HCT116 (cell line): ENCODE measurements at regions not wholly inside any gene's neighbourhood (a gene's known extent, or its start where the extent isn't known, plus 50 kb on each side); places are given as distances from the start of the nearest gene placed in this dataset.

Experiments used
- ATAC-seq: fragments of 200-7000 bp; cut with Tn5 transposase; 2 replicates; pipeline ENCODE4 v1.9.1; 2020; ENCODE audit warnings: mild to moderate bottlenecking, moderate library complexity
- BruUV-seq: library from RNA; stranded (reverse); fragments of 400-500 nt; replicated peaks from 2 replicates; lab custom pipeline; 2021; lab: Mats Ljungman, UMichigan
- CTCF ChIA-PET: fragments of 300-600 bp; sonication (Branson Sonifier 250); formaldehyde crosslinking; loops from one replicate; lab custom pipeline; 2021; ENCODE audit warnings: antibody characterized with exemption; lab: Charles Lee
- POLR2A ChIA-PET: fragments of 300-600, 350-600 bp; sonication (Branson Sonifier 250); formaldehyde crosslinking; loops from one replicate; lab custom pipeline; 2021; ENCODE audit warnings: antibody characterized with exemption; lab: Charles Lee
- RAD21 ChIA-PET, 2 experiments: fragments of 300-600 bp; sonication (Branson Sonifier 250); formaldehyde crosslinking; loops; one replicate each; lab custom pipeline; 2023; ENCODE audit warnings: low total read pairs in 2 of 2; ENCODE audit not compliant: uncharacterized antibody in 2 of 2, unreplicated experiment in 2 of 2, low non-redundant PET in 1 of 2; lab: Charles Lee
- DNase-seq: peaks from one replicate; pipeline ENCODE4 v3.0.0-alpha.2; 2010; ENCODE audit warnings: low read depth, low spot score
- H2AFZ ChIP-seq: fragments of 200-600 bp; shearing (Covaris generic), sonication (generic); 2 replicates; pipeline ENCODE4 v1.6.1; 2017; ENCODE audit warnings: low read depth, mixed run types, mixed read lengths, antibody characterized with exemption, low read length; ENCODE audit not compliant: poor library complexity, severe bottlenecking
- H3K27ac ChIP-seq: 2 replicates; pipeline ENCODE4 v1.5.1; 2012; ENCODE audit warnings: low read depth, low read length
- H3K27me3 ChIP-seq: fragments of 200-600 bp; sonication (generic); 2 replicates; pipeline ENCODE4 v1.6.1; 2016; ENCODE audit warnings: mixed run types, low read length, mixed read lengths; ENCODE audit not compliant: insufficient read depth
- H3K36me3 ChIP-seq, 2 experiments: fragments of 200-500 bp in 1 of 2; fragments of 200-600 bp in 1 of 2; sonication (Bioruptor generic) in 1 of 2; sonication (generic) in 1 of 2; 2 replicates each; pipeline versions ENCODE4 v1.5.1 to v1.6.1; 2014 to 2016; ENCODE audit warnings: low read length in 2 of 2, inconsistent platforms in 1 of 2, mixed read lengths in 1 of 2, mixed run types in 1 of 2; ENCODE audit not compliant: insufficient read depth in 2 of 2, control insufficient read depth in 1 of 2
- H3K4me1 ChIP-seq, 2 experiments: fragments of 200-600 bp in 1 of 2; sonication (generic) in 1 of 2; 2 replicates each; pipeline versions ENCODE4 v1.5.1 to v1.6.1; 2012 to 2017; ENCODE audit warnings: low read length in 2 of 2, inconsistent platforms in 1 of 2, mild to moderate bottlenecking in 1 of 2, mixed read lengths in 1 of 2, mixed run types in 1 of 2, moderate library complexity in 1 of 2; ENCODE audit not compliant: insufficient read depth in 2 of 2, control insufficient read depth in 1 of 2
- H3K4me2 ChIP-seq: fragments of 200-600 bp; sonication (generic); 2 replicates; pipeline ENCODE4 v1.6.1; 2017; ENCODE audit warnings: mixed run types, low read length, mixed read lengths
- H3K4me3 ChIP-seq, 2 experiments: fragments of 200-600 bp in 1 of 2; sonication (generic) in 1 of 2; replicated peaks in 1 of 2; 2 replicates each; pipeline ENCODE4 v1.5.1; 2011 to 2016; ENCODE audit warnings: low read length in 2 of 2, control low read depth in 1 of 2, low read depth in 1 of 2, mild to moderate bottlenecking in 1 of 2, mixed read lengths in 1 of 2, mixed run types in 1 of 2
- H3K79me2 ChIP-seq: fragments of 200-600 bp; sonication (generic); 2 replicates; pipeline ENCODE4 v1.6.1; 2017; ENCODE audit warnings: mild to moderate bottlenecking, mixed run types, low read length, moderate library complexity, mixed read lengths; ENCODE audit not compliant: insufficient read depth
- H3K9ac ChIP-seq: fragments of 200-600 bp; sonication (generic); 2 replicates; pipeline ENCODE4 v1.6.1; 2016; ENCODE audit warnings: low read length, mixed read lengths
- H3K9me2 ChIP-seq: fragments of 200-600 bp; sonication (generic), shearing (Covaris generic); 2 replicates; pipeline ENCODE4 v1.6.1; 2017; ENCODE audit warnings: mixed run types, mild to moderate bottlenecking, moderate library complexity; ENCODE audit not compliant: insufficient read depth
- H3K9me3 ChIP-seq, 2 experiments: fragments of 200-500 bp in 1 of 2; fragments of 200-600 bp in 1 of 2; sonication (Bioruptor generic) in 1 of 2; sonication (generic) in 1 of 2; 2 replicates each; pipeline ENCODE4 v1.6.1; 2014 to 2017; ENCODE audit warnings: low read length in 2 of 2, mixed read lengths in 2 of 2, inconsistent platforms in 1 of 2, low read depth in 1 of 2, mild to moderate bottlenecking in 1 of 2, mixed run types in 1 of 2, moderate library complexity in 1 of 2; ENCODE audit not compliant: control insufficient read depth in 1 of 2, insufficient read depth in 1 of 2
- H4K20me1 ChIP-seq: fragments of 200-600 bp; sonication (generic), shearing (Covaris generic); 2 replicates; pipeline ENCODE4 v1.6.1; 2017; ENCODE audit warnings: mixed run types, mild to moderate bottlenecking, moderate library complexity; ENCODE audit not compliant: insufficient read depth
- CBX3 ChIP-seq: IDR thresholded peaks from 2 replicates; pipeline ENCODE4 v1.6.1; 2012; ENCODE audit warnings: low read depth
- CEBPB ChIP-seq: IDR thresholded peaks from 2 replicates; pipeline ENCODE4 v1.6.1; 2012; ENCODE audit warnings: low read depth
- ELF1 ChIP-seq: IDR thresholded peaks from 2 replicates; pipeline ENCODE4 v1.6.1; 2012; ENCODE audit warnings: low read depth, borderline replicate concordance
- EZH2 ChIP-seq: fragments of 200-600 bp; sonication (generic); IDR thresholded peaks from 2 replicates; pipeline ENCODE4 v1.6.1; 2017; ENCODE audit warnings: antibody characterized with exemption, mixed run types
- EZH2phosphoT487 ChIP-seq: fragments of 200-600 bp; IDR thresholded peaks from 2 replicates; pipeline ENCODE4 v1.6.1; 2018; ENCODE audit warnings: antibody characterized with exemption, borderline replicate concordance
- JUND ChIP-seq: IDR thresholded peaks from 2 replicates; pipeline ENCODE4 v1.6.1; 2012
- POLR2A ChIP-seq: IDR thresholded peaks from 2 replicates; pipeline ENCODE4 v1.7.0; 2011; ENCODE audit warnings: borderline replicate concordance; ENCODE audit not compliant: insufficient read depth, insufficient read length; ENCODE audit errors: extremely low read depth
- POLR2AphosphoS5 ChIP-seq: IDR thresholded peaks from 2 replicates; pipeline ENCODE4 v1.6.1; 2011; ENCODE audit warnings: mild to moderate bottlenecking, low read depth, low read length, moderate library complexity
- RAD21 ChIP-seq: IDR thresholded peaks from 2 replicates; pipeline ENCODE4 v1.6.1; 2012; ENCODE audit warnings: low read depth, mild to moderate bottlenecking
- SIN3A ChIP-seq: IDR thresholded peaks from 2 replicates; pipeline ENCODE4 v1.6.1; 2012; ENCODE audit warnings: low read depth
- SP1 ChIP-seq: IDR thresholded peaks from 2 replicates; pipeline ENCODE4 v1.6.1; 2012; ENCODE audit warnings: low read depth
- SRF ChIP-seq: IDR thresholded peaks from 2 replicates; pipeline ENCODE4 v1.6.1; 2012; ENCODE audit warnings: low read depth
- TCF7L2 ChIP-seq: IDR thresholded peaks from 2 replicates; pipeline ENCODE4 v1.7.0; 2011; ENCODE audit warnings: borderline replicate concordance, inconsistent platforms; ENCODE audit not compliant: insufficient read depth, insufficient read length; ENCODE audit errors: extremely low read depth
- YY1 ChIP-seq: IDR thresholded peaks from 2 replicates; pipeline ENCODE4 v1.6.1; 2011; ENCODE audit warnings: low read length, low read depth, moderate library complexity, mild to moderate bottlenecking; ENCODE audit not compliant: insufficient replicate concordance; ENCODE audit errors: extremely low read depth
- ZNF274 ChIP-seq: fragments of 200-500 bp; sonication (Bioruptor generic); IDR thresholded peaks from 2 replicates; pipeline ENCODE4 v1.6.1; 2014; ENCODE audit warnings: mild to moderate bottlenecking, low read depth, low read length, inconsistent platforms
- intact Hi-C: fragments of 100-400 bp; cut with micrococcal nuclease; formaldehyde crosslinking; loops from 2 replicates; pipeline ENCODE4 v1.10.0; 2022
- TF ChIP-seq, protein P1 (sequence below): IDR thresholded peaks from 2 replicates; pipeline ENCODE4 v1.6.1; 2012
- TF ChIP-seq, protein P2 (sequence below): IDR thresholded peaks from 2 replicates; pipeline ENCODE4 v1.6.1; 2012
- TF ChIP-seq, protein P3 (sequence below): IDR thresholded peaks from 2 replicates; pipeline ENCODE4 v1.6.1; 2011; ENCODE audit warnings: mild to moderate bottlenecking, low read length, moderate library complexity; ENCODE audit not compliant: insufficient replicate concordance; ENCODE audit errors: extremely low read depth
- TF ChIP-seq, protein P4 (sequence below), 3 experiments: fragments of 200-600 bp in 1 of 3; sonication (generic) in 1 of 3; IDR thresholded peaks in 2 of 3; conservative IDR thresholded peaks in 1 of 3; 2 replicates each; pipeline ENCODE4 v1.5.1; 2012 to 2017; ENCODE audit warnings: low read depth in 2 of 3, low read length in 2 of 3, antibody characterized with exemption in 1 of 3, borderline replicate concordance in 1 of 3, control low read depth in 1 of 3, mild to moderate bottlenecking in 1 of 3, mixed read lengths in 1 of 3, mixed run types in 1 of 3, moderate library complexity in 1 of 3; ENCODE audit not compliant: insufficient read depth in 1 of 3

DNA sequence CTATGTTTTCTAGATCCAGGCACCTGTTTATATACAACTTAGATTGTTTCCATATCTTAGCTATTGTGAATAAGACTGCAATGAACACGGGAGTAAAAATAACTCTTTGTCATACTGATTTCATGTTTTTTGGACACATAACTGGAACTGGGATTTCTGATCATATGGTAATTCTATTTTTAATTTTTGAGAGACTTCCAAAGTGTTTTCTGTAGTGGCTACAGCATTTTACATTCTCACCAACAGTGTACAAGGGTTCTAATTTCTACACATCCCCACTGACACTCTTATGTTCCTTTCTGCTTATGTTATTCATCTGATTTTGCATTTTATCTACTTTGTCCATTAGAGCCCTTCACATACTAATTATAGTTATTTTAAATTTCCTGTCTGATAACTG lies 1152.9 kb downstream of the SLITRK1 start:
- RAD21 ChIA-PET: no interaction called here
- TF ChIP-seq SIN3A (no peak), YY1 (no peak), POLR2AphosphoS5 (no peak), CBX3 (no peak), SP1 (no peak), EZH2 (no peak), CEBPB (no peak), RAD21 (no peak), JUND (no peak), TCF7L2 (no peak), POLR2A (no peak), SRF (no peak), ZNF274 (no peak), ELF1 (no peak), EZH2phosphoT487 (no peak)
- TF ChIP-seq, protein P1, sequence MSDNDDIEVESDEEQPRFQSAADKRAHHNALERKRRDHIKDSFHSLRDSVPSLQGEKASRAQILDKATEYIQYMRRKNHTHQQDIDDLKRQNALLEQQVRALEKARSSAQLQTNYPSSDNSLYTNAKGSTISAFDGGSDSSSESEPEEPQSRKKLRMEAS: no peak
- TF ChIP-seq, protein P2, sequence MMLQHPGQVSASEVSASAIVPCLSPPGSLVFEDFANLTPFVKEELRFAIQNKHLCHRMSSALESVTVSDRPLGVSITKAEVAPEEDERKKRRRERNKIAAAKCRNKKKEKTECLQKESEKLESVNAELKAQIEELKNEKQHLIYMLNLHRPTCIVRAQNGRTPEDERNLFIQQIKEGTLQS: no peak
- TF ChIP-seq, protein P3, sequence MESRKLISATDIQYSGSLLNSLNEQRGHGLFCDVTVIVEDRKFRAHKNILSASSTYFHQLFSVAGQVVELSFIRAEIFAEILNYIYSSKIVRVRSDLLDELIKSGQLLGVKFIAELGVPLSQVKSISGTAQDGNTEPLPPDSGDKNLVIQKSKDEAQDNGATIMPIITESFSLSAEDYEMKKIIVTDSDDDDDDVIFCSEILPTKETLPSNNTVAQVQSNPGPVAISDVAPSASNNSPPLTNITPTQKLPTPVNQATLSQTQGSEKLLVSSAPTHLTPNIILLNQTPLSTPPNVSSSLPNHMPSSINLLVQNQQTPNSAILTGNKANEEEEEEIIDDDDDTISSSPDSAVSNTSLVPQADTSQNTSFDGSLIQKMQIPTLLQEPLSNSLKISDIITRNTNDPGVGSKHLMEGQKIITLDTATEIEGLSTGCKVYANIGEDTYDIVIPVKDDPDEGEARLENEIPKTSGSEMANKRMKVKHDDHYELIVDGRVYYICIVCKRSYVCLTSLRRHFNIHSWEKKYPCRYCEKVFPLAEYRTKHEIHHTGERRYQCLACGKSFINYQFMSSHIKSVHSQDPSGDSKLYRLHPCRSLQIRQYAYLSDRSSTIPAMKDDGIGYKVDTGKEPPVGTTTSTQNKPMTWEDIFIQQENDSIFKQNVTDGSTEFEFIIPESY: no peak
- TF ChIP-seq, protein P4, sequence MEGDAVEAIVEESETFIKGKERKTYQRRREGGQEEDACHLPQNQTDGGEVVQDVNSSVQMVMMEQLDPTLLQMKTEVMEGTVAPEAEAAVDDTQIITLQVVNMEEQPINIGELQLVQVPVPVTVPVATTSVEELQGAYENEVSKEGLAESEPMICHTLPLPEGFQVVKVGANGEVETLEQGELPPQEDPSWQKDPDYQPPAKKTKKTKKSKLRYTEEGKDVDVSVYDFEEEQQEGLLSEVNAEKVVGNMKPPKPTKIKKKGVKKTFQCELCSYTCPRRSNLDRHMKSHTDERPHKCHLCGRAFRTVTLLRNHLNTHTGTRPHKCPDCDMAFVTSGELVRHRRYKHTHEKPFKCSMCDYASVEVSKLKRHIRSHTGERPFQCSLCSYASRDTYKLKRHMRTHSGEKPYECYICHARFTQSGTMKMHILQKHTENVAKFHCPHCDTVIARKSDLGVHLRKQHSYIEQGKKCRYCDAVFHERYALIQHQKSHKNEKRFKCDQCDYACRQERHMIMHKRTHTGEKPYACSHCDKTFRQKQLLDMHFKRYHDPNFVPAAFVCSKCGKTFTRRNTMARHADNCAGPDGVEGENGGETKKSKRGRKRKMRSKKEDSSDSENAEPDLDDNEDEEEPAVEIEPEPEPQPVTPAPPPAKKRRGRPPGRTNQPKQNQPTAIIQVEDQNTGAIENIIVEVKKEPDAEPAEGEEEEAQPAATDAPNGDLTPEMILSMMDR (IDR thresholded peaks at IDR 0.05 in 2 of 3, conservative IDR thresholded peaks at IDR 0.05 in 1 of 3; ENCODE audit: borderline replicate concordance in 1 of 3, insufficient read depth in 1 of 3, low read depth in 2 of 3, low read length in 2 of 3): no peak
- TF ChIP-seq, all 23 proteins: peak for 0
- POLR2A ChIA-PET: no interaction called here

More for the DNA sequence above, 1152.9 kb downstream of the SLITRK1 start:
- Histone ChIP-seq H3K9me2 (no peaks in the 10 kb centered on the region), H3K9me3 (no peaks in the 10 kb centered on the region), H3K4me2 (no peak overlapping the region), H3K9ac (no peak overlapping the region), H3K79me2 (no peaks in the 10 kb centered on the region), H2AFZ (no peak overlapping the region), H3K27ac (no peak overlapping the region), H3K27me3 (no peaks in the 10 kb centered on the region), H3K4me1 (no peaks in the 10 kb centered on the region), H4K20me1 (no peaks in the 10 kb centered on the region), H3K36me3 (no peaks in the 10 kb centered on the region), H3K4me3 (no peak overlapping the region)
- DNase-seq (no peak), ATAC-seq (no peak)
- BruUV-seq: no TSS peak
- intact Hi-C loops: no loop called here
- CTCF ChIA-PET: no interaction called here
